ENCODE measurements at regions not wholly inside any gene's neighbourhood (a gene's known extent, or its start where the extent isn't known, plus 50 kb on each side); places are given as distances from the start of the nearest gene placed in this dataset.

GRCh38 chr11:134920851-134921608 lies 509.0 kb upstream of the B3GAT1 start:
- intact Hi-C loops (cut with DNase I), result no loop called here
- no peak overlapping the region for H3K27ac ChIP-seq (replicated peaks in 1 of 4)
- TF ChIP-seq CTCF (IDR thresholded peaks at IDR 0.05), result no peak
- no peak for TF ChIP-seq POLR2AphosphoS5 (IDR thresholded peaks at IDR 0.05)
- TF ChIP-seq EP300 (IDR thresholded peaks at IDR 0.05), result no peak
- TF ChIP-seq POLR2A (IDR thresholded peaks at IDR 0.05; ENCODE audit: low read depth), result no peak
- H3K27me3 ChIP-seq, result peaks cover 0 to 13% (median 0%) of the 10 kb centered on the region in 4 donors
- H3K9me3 ChIP-seq, result no peaks in the 10 kb centered on the region
- H3K4me3 ChIP-seq, result no peak overlapping the region
- peak; percentile 60 for DNase-seq (ENCODE audit: extremely low spot score)
- 75% methylated on average over 8 of the region's 8 CpGs for WGBS
- H3K4me1 ChIP-seq, result no peaks in the 10 kb centered on the region
- no peaks in the 10 kb centered on the region for H3K36me3 ChIP-seq

- Histone ChIP-seq H3K27ac (replicated peaks in 1 of 4) (no peak overlapping the region), H3K36me3 (no peaks in the 10 kb centered on the region), H3K4me1 (peaks cover 0 to 10% (median 4%) of the 10 kb centered on the region in 4 donors), H3K27me3 (no peaks in the 10 kb centered on the region), H3K4me3 (no peak overlapping the region), H3K9me3 (no peaks in the 10 kb centered on the region)
- WGBS, result 76% methylated on average over 5 of the region's 9 CpGs
- intact Hi-C loops (cut with DNase I), result no loop called here
- DNase-seq (ENCODE audit: extremely low spot score), result peak; percentile 84
- TF ChIP-seq CTCF (IDR thresholded peaks at IDR 0.05) (no peak), EP300 (IDR thresholded peaks at IDR 0.05) (no peak)
Observed at GRCh38 chr11:134916421-134917213, 504.6 kb upstream of the B3GAT1 start.

GRCh38 chr11:134915881-134916280 lies 503.8 kb upstream of the B3GAT1 start:
- Histone ChIP-seq H3K4me1 (peaks cover 0 to 10% (median 4%) of the 10 kb centered on the region in 4 donors), H3K36me3 (no peaks in the 10 kb centered on the region), H3K27me3 (no peaks in the 10 kb centered on the region), H3K9me3 (no peaks in the 10 kb centered on the region), H3K4me3 (no peak overlapping the region), H3K27ac (replicated peaks in 1 of 4) (no peak overlapping the region)
- DNase-seq (ENCODE audit: extremely low spot score), result no peak
- intact Hi-C loops (cut with DNase I), result no loop called here
- WGBS, result 74% methylated on average over 5 of the region's 5 CpGs
- TF ChIP-seq CTCF (IDR thresholded peaks at IDR 0.05) (no peak), POLR2AphosphoS5 (IDR thresholded peaks at IDR 0.05) (no peak)

GRCh38 chr11:134915212-134915611 lies 503.2 kb upstream of the B3GAT1 start:
- TF ChIP-seq POLR2A (IDR thresholded peaks at IDR 0.05; ENCODE audit: low read depth) (no peak), CTCF (IDR thresholded peaks at IDR 0.05) (no peak), POLR2AphosphoS5 (IDR thresholded peaks at IDR 0.05) (peak in 1 of 2 donors; percentile 22)
- H3K4me3 ChIP-seq, result no peak overlapping the region
- intact Hi-C loops (cut with DNase I), result no loop called here
- H3K9me3 ChIP-seq, result no peaks in the 10 kb centered on the region
- 50% methylated on average over 8 of the region's 8 CpGs for WGBS
- H3K36me3 ChIP-seq, result no peaks in the 10 kb centered on the region
- DNase-seq (ENCODE audit: extremely low spot score), result no peak
- no peak overlapping the region for H3K27ac ChIP-seq (replicated peaks in 1 of 4)
- peaks cover 0 to 10% (median 4%) of the 10 kb centered on the region in 4 donors for H3K4me1 ChIP-seq
- no peaks in the 10 kb centered on the region for H3K27me3 ChIP-seq

Data from esophagus muscularis mucosa (tissue), 4 donors.